ENCODE measurements at regions not wholly inside any gene's neighbourhood (a gene's known extent, or its start where the extent isn't known, plus 50 kb on each side); places are given as distances from the start of the nearest gene placed in this dataset.

DNA sequence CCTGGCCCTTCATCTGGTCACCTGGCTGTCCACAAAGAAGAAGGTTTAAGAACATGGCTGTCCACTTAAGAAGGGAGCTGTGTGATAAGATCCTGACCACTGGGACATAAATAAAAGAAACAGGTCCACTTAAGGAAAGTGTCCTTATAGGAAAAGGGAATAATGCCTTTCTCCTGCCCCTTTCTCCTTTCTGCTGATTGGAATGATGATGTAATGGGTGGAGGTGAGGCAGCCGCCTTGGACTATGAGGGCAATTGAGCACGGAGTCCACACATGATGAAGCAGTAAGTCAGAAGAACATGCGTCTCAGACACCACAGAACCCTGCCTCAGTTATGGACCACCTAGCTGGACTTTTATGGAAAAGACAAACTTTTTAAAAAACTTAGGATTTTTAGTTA, 401.1 kb downstream of the SHANK2 start:
- Histone ChIP-seq H3K9me2 (ENCODE audit: insufficient read depth, low read length) (no peaks in the 10 kb centered on the region), H3F3A (ENCODE audit: insufficient read depth, low read length, poor library complexity, severe bottlenecking) (no peaks in the 10 kb centered on the region), H4K20me1 (ENCODE audit: insufficient read depth) (no peaks in the 10 kb centered on the region), H3K79me2 (replicated peaks; ENCODE audit: insufficient read depth, low read length) (no peaks in the 10 kb centered on the region), H3K27ac (ENCODE audit: low read length) (no peak overlapping the region), H3K9ac (ENCODE audit: low read length) (no peak overlapping the region), H2AFZ (ENCODE audit: low read depth, low read length) (no peak overlapping the region), H3K9me3 (ENCODE audit: low read length) (no peaks in the 10 kb centered on the region), H3K4me3 (ENCODE audit: low read length) (no peak overlapping the region), H3K36me3 (ENCODE audit: insufficient read depth, low read length) (no peaks in the 10 kb centered on the region), H3K27me3 (ENCODE audit: insufficient read depth, low read depth, low read length) (no peaks in the 10 kb centered on the region), H3K4me2 (ENCODE audit: low read length) (no peak overlapping the region)
- TF ChIP-seq, protein P1, sequence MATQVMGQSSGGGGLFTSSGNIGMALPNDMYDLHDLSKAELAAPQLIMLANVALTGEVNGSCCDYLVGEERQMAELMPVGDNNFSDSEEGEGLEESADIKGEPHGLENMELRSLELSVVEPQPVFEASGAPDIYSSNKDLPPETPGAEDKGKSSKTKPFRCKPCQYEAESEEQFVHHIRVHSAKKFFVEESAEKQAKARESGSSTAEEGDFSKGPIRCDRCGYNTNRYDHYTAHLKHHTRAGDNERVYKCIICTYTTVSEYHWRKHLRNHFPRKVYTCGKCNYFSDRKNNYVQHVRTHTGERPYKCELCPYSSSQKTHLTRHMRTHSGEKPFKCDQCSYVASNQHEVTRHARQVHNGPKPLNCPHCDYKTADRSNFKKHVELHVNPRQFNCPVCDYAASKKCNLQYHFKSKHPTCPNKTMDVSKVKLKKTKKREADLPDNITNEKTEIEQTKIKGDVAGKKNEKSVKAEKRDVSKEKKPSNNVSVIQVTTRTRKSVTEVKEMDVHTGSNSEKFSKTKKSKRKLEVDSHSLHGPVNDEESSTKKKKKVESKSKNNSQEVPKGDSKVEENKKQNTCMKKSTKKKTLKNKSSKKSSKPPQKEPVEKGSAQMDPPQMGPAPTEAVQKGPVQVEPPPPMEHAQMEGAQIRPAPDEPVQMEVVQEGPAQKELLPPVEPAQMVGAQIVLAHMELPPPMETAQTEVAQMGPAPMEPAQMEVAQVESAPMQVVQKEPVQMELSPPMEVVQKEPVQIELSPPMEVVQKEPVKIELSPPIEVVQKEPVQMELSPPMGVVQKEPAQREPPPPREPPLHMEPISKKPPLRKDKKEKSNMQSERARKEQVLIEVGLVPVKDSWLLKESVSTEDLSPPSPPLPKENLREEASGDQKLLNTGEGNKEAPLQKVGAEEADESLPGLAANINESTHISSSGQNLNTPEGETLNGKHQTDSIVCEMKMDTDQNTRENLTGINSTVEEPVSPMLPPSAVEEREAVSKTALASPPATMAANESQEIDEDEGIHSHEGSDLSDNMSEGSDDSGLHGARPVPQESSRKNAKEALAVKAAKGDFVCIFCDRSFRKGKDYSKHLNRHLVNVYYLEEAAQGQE (IDR thresholded peaks at IDR 0.05; ENCODE audit: borderline replicate concordance), result no peak
- TF ChIP-seq POLR2AphosphoS5 (IDR thresholded peaks at IDR 0.05) (no peak), RAD21 (conservative IDR thresholded peaks at IDR 0.05) (no peak), EZH2 (IDR thresholded peaks at IDR 0.05; ENCODE audit: borderline replicate concordance, insufficient read depth, low read length, poor library complexity, severe bottlenecking) (no peak), MXI1 (conservative IDR thresholded peaks at IDR 0.05; ENCODE audit: poor library complexity, severe bottlenecking) (no peak), TAF1 (IDR thresholded peaks at IDR 0.05; ENCODE audit: low read depth) (no peak), EP300 (conservative IDR thresholded peaks at IDR 0.05; ENCODE audit: poor library complexity, severe bottlenecking) (no peak), SMC3 (conservative IDR thresholded peaks at IDR 0.05; ENCODE audit: poor library complexity) (no peak)
- TF ChIP-seq, protein P2, sequence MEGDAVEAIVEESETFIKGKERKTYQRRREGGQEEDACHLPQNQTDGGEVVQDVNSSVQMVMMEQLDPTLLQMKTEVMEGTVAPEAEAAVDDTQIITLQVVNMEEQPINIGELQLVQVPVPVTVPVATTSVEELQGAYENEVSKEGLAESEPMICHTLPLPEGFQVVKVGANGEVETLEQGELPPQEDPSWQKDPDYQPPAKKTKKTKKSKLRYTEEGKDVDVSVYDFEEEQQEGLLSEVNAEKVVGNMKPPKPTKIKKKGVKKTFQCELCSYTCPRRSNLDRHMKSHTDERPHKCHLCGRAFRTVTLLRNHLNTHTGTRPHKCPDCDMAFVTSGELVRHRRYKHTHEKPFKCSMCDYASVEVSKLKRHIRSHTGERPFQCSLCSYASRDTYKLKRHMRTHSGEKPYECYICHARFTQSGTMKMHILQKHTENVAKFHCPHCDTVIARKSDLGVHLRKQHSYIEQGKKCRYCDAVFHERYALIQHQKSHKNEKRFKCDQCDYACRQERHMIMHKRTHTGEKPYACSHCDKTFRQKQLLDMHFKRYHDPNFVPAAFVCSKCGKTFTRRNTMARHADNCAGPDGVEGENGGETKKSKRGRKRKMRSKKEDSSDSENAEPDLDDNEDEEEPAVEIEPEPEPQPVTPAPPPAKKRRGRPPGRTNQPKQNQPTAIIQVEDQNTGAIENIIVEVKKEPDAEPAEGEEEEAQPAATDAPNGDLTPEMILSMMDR (IDR thresholded peaks at IDR 0.05; ENCODE audit: poor library complexity, severe bottlenecking), result no peak

DNA sequence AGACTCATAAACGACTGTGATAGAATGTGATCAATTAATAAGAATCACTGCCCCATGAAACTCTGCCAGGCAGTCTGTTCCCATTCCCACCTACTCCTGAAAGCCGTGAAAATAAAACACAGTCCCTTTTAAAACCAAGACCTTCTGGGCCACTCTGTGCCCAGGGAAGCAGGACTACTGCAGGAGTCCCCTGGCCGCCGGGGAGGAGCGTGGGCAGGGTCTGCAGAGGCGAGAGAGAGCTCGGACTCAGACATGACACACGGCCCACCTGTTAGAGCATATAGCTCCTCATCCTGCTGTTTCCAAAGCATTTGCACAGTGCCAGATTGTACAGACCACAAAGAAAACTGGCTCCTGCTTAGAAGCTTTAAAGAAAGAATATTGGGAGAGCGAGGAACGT, 400.5 kb downstream of the SHANK2 start:
- H3K79me2 ChIP-seq (replicated peaks; ENCODE audit: insufficient read depth, low read length), result no peaks in the 10 kb centered on the region
- H4K20me1 ChIP-seq (ENCODE audit: insufficient read depth), result no peaks in the 10 kb centered on the region

More for the DNA sequence above, 400.5 kb downstream of the SHANK2 start:
- H3F3A ChIP-seq (ENCODE audit: insufficient read depth, low read length, poor library complexity, severe bottlenecking), result no peaks in the 10 kb centered on the region
- H3K27ac ChIP-seq (ENCODE audit: low read length), result no peak overlapping the region
- H3K9me3 ChIP-seq (ENCODE audit: low read length), result no peaks in the 10 kb centered on the region
- no peak overlapping the region for H3K4me2 ChIP-seq (ENCODE audit: low read length)
- TF ChIP-seq TAF1 (IDR thresholded peaks at IDR 0.05; ENCODE audit: low read depth), result no peak
- H3K9ac ChIP-seq (ENCODE audit: low read length), result no peak overlapping the region
- H3K9me2 ChIP-seq (ENCODE audit: insufficient read depth, low read length), result no peaks in the 10 kb centered on the region
- no peak overlapping the region for H2AFZ ChIP-seq (ENCODE audit: low read depth, low read length)
- no peaks in the 10 kb centered on the region for H3K36me3 ChIP-seq (ENCODE audit: insufficient read depth, low read length)
- H3K27me3 ChIP-seq (ENCODE audit: insufficient read depth, low read depth, low read length), result no peaks in the 10 kb centered on the region
- H3K4me3 ChIP-seq (ENCODE audit: low read length), result no peak overlapping the region
